Endometrium (tissue), 2 donors: ENCODE measurements at regions not wholly inside any gene's neighbourhood (a gene's known extent, or its start where the extent isn't known, plus 50 kb on each side); places are given as distances from the start of the nearest gene placed in this dataset.
"Not testable (repeated sequence)": the region's sequence is repeated elsewhere in the genome, so short reads cannot be mapped to it uniquely, and the experiment has no call there.

Experiments used
- FAIRE-seq: peaks from 2 replicates; lab custom pipeline; 2012; peaks lifted over from hg19 to GRCh38; lab: Jason Lieb, UNC
- donor health status: control.
- donor health status: control.

DNA sequence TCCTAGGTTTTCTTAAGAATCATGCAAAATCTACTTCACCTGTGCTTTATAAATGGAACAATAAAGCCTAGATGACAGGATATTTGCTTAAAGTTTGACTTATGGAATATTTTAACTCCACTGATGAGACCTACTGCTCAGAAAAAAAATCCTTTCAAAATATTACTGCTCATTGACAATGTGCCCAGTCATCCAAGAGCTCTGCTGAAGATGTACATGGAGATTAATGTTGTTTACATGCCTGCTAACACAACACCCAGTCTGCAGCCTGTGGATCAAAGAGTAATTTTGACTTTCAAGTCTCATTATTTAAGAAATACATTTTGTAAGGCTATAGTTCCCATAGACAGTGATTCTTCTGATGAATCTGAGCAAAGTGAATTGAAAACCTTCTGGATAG is 889.6 kb downstream of the CDH18 start:
- peak; percentile 4 for FAIRE-seq

DNA sequence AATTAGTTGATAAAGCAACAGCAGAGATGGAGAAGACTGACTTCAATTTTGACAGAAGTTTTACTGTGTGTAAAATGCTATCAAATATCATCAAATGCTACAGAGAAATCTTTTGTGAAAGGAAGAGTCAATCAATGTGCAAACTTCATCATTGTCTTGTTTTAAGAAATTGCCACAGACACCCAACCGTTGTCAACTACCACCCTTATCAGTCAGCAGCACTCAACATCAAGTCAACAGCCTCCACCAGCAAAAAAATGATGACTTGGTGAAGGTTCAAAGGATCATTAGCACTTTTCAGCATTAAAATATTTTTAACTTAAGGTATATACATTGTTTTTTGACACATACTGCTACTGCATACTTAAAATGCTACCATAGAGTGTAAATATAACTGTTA is 888.8 kb downstream of the CDH18 start:
- FAIRE-seq, result no peak

DNA sequence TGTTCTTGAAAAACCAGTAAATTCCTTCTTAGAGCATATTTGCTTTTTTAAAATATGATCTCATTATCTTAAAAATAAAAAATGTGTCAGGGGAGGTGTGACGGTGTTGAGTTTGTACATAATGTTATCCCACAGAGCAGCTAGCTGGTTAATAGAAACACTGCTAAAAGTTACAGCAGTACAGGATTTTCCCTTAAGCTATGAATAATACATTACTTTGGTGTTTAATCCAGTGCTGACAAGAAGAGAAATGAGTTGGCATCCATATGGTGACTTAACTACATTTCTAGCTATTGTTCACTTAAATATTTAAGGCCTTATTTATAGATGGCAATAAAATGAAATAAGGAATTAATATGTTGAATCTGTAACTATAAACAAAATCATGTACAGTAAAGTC is 883.1 kb downstream of the CDH18 start:
- FAIRE-seq, result no peak

DNA sequence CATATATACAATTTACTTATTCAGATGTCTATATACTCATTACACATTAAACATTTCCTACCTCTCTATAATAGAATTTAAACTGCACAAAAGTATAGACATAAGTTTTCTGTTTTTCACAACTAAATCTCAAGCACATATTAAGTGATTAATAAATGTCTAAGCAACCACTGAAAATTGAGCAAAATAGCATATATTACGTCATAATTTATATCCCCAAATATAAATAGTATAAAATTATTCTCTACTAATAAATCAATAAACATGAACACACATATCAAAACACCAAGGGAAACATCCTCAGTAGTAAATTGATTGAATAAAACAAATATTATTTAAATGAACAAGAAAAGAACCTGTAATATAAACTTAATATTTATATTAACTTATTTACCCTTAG is 865.1 kb downstream of the CDH18 start:
- no peak for FAIRE-seq

DNA sequence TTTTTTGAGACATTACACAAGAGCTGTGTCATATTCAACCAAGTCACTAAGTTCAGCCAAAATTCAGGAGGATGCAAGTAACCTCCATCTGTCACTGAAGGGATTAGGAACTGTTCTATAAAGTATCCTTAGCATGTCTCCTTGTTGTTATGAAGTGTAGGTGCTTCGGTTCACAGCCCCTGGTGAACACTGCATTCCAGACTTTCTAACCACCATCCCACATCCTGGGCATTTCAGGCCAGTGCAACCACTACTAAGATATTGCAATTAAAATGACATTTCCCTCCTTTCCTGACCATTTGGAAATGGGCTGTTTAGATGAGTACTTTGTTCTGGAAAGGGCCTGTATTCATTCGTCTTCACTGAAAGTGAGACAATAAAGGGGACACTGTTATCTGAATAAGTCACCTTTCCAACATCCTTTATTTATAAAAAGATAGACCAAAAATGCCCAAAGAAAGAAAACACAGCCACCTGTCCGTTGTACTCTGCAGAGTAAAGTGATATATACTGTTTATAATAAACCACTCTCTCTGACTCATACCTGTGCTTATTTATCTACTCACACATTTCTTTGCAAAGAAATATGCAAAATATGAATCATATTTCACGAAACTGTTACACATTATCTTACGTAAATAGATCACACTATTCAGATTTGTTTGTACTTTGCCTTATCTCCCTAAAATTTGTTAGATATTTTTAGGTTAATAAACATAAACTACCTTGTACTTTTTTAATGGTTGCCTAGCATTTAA is 861.9 kb downstream of the CDH18 start:
- FAIRE-seq, result no peak

DNA sequence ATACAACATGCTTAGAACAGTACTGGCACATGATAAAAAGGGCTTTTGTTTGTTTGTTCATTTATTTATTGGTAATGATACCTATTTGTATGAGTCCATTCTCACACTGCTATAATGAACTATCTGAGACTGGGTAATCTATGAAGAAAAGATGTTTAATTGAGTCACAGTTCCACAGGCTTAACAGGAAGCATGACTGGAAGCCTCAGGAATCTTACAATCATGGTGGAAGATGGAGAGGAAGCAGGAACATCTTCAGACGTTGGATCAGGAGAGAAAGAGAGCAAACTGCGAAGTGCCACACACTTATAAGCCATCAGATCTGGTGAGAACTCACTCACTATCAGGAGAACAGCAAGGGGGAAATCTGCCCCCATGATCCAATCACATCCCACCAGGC is 847.7 kb downstream of the CDH18 start:
- FAIRE-seq, result no peak

DNA sequence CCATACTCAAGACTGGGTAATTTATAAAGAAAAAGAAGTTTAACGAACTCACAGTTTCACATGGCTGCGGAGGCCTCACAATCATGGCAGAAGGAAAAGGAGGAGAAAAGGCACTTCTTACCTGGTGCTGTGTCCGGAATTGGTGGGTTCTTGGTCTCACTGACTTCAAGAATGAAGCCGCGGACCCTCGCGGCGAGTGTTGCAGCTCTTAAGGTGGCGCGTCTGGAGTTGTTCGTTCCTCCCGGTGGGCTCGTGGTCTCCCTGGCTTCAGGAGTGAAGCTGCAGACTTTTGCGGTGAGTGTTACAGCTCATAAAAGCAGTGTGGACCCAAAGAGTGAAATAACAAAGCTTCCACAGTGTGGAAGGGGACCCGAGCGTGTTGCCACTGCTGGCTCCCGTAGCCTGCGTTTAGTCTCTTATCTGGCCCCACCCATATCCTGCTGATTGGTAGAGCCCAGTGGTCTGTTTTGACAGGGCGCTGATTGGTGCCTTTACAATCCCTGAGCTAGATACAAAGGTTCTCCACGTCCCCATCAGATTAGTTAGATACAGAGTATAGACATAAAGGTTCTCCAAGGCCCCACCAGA is 846.0 kb downstream of the CDH18 start:
- FAIRE-seq, result not testable (repeated sequence)

DNA sequence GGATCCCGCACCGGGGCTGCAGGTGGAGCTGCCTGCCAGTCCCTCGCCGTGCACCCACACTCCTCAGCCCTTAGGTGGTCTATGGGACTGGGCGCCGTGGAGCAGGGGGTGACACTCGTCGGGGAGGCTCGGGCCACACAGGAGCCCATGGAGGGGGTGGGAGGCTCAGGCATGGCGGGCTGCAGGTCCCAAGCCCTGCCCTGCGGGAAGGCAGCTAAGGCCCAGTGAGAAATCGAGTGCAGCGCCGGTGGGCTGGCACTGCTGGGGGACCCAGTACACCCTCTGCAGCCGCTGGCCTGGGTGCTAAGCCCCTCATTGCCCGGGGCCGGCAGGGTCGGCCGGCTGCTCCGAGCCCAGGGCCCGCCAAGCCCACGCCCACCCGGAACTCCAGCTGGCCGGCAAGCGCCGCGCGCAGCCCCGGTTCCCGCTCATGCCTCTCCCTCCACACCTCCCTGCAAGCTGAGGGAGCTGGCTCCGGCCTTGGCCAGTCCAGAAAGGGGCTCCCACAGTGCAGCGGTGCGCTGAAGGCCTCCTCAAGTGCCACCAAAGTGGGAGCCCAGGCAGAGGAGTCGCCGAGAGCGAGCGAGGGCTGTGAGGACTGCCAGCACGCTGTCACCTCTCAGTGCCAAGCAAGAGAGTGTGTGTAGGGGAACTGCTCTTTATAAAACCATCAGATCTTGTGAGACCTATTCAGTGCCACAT is 845.1 kb downstream of the CDH18 start:
- not testable (repeated sequence) for FAIRE-seq

DNA sequence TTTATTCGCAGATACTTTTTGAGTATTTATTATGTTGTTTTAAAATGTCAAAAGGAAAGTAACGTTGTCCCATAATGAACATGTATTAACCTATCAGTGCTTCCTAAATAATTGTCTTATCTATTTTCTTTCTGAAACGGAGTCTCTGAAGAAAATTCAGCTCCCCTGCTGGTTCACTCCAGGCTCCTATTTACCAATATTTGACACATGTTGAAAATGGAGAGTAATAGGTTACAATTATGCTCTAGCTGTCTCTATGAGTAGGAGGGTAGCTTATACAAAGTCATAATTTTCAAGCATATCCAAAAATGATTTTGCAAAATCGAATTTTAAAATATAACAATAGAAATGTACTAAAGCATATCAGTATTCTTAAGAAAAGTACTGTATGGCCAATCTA is 844.1 kb downstream of the CDH18 start:
- FAIRE-seq, result no peak

DNA sequence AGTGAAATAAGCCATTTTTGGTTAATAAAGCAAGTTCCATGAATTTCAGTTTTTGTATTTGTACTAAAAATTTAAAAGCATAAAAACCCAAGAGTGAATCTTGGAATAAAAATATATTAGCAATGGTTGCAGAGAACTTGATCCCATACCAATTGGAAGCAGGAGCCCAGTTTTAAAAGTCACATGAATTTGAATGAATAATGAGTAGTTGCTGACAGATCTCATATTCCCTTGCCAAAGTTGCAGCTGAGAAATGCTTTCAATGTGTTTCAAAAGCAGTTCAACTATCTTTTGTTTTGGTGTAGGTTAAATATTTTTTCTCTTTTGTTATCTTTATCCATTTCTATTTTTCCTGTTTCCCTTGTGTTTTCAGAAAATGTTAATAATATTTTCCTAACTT is 818.6 kb downstream of the CDH18 start:
- no peak for FAIRE-seq

DNA sequence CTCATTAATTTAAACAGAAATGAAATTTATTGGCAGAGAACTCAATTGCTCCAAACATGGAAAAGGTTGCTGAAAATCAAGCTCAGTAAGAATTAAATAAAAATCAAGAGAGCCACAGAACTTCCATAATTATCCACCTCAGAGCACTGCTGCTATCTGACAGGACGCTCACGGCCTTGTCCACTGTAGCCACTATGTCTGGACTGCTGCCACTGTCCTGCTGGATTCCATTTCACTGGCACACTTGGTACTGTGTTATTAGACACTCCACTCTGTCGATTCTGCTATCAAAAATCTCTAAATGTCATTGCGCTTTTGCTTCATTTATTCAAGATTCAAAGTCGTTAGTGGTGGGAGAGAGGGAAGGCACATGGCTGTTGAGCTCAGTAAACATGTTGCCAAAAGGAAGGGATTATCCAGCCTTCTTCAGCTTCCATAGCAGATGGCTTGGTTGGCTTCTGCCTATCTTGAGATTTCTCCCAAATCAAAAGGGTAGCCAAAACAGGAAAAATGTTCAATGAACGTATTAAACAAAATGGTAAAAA is 815.0 kb downstream of the CDH18 start:
- FAIRE-seq, result no peak

DNA sequence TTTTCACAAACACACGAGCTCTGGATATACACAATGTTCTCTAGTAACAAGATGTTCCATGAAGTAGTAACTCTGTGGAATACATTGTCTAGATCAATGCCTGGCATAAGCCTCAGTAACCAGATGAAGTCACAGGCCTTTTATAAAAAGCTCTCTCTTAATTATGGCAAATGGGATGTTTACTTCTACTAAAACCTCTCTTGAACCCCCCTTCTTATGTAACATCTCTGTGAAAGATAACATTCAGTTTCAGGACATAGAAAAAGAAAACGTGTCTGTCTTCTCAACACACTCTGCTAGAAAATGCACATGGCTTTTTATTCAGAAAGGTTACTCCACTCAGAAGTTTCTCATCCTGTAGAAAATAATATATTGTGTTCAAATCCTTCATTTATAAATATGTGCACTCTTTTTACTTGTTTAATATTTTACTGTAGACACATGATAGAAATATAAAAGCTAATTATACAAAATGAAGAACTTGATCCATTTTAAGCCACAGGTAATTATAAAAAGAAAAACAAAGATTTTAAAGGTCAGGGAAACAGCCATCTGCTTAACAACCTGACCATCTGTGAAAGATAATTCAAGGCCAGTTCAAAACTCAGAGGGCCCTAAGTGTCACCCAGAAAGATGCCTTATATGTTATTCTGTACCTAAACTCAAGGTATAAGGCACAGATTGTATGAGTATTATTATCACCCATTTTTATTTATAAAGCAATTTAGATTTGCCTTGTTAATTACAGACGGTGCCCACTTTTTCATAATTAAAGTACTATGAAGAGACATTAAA is 812.0 kb downstream of the CDH18 start:
- FAIRE-seq, result no peak

DNA sequence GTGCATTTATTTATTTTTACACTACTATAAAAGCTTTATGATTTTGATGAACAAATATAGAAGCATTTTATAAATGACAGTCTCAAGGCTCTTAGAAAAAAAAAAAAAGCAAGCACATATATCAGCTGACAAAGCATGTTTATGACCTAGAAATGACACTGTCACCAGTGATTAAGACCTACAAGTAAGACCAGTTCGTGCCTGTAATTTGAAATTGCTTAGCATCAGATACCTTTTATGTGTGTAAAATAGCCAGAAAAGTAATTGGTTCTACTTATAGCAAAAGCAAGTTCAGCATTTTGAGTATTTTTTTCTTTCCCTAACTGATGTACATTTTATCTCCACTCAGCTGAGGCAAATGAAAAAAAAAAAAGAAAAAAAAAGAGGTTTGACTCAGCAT is 808.4 kb downstream of the CDH18 start:
- FAIRE-seq, result no peak

DNA sequence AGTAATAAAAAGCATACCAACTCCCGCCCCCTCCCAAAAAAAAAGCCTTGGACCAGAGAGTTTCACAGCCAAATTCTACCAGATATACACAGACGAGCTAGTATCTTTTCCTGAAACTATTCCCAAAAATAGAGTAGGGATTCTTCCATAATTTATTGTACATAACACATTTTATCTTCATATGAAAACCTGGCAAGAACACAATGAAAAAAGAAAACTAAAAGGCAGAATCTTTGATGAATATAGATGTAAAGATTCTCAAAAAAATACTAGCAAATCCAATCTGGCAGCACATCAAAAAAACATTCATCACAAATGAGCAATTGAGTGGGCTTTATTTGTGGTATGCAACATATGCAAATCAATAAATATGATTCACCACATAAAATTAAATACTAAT is 798.8 kb downstream of the CDH18 start:
- no peak for FAIRE-seq

DNA sequence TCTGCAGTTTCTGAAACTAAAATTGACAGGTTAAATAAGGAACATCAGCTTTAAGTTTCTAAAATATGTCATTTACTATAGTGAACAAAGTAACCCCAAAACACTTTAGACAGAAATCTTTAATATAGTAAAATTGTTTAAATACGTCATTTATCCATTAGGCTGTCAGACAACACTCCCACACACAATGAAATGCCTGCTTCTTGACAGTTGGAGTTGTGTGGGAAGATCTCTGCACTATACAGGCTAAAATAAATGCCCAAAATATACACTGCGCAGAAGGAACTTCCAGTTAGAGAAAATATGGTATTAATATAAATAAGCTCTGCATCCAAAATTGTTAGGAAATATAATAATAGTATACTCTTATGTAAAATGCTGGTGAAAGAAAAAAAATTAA is 794.4 kb downstream of the CDH18 start:
- no peak for FAIRE-seq

DNA sequence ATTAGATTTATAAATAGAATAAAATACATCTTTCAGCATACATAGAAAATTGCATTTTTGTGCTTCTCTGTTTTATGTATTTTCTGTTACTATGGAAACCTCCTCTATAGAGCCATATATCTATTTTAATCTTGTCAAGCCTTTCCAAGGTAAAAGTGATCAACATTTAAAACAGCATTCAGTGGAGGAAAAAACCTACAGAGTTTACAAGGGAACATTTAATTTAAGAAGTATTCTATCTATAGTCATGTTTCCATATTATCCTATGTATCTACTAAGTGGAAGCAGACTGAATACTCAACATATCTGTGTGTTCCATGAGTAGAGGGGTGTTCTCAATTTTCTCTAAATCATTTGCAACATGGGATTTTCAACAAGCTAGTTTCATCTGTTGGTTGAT is 791.4 kb downstream of the CDH18 start:
- no peak for FAIRE-seq

DNA sequence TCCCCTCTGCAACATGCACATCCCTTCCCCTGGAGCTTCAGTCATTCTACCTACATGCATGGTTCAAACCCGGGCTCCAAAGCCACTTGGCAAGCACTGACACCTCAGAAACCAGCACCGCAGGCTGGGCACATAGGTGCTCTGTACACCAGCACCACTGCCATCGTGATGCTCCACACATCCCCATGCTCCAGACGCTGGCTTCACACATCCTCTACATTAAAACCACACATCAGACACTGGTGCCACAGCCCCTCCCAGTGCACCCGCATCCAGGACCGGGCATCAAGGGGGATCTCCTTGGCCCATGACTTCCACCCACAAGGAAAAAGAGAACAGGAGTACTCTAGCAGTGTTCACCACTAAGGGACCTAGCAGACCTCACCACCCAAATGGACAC is 787.7 kb downstream of the CDH18 start:
- FAIRE-seq, result no peak

DNA sequence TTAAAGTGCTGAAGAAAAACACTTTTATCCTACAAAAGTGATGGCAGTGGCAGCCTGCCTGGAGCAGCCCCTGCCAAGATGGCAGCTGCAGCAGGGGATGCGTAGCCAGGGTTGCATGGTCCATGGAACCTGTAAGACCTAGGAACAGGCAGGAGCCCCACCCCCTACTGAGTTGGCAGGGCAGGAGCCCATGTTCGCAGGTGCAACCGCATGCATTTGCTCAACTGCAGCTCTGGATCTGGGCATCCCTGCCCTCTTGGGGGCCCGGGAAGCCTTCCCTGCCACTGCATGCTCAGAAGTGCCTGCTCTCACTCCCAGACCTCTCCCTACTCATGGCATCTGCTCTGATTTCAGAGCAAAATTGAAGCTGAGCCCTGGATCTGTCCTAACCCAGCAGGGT is 779.6 kb downstream of the CDH18 start:
- no peak for FAIRE-seq

DNA sequence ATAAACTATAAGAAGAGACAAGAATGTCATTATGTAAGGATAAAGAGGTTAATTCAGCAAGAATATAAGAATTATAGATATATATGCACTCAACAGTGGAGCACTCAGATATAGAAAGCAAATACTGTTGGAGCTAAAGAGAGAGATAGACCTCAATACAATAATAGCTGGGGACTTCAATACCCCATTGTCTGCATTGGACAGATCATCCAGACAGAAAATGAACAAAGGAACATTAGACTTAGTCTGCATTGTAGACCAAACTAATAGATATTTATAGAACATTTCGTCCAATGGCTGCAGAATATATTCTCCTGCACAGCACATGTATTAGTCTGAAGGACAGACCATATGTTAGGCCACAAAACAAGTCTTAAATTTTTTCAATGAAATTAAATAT is 777.1 kb downstream of the CDH18 start:
- FAIRE-seq, result no peak

DNA sequence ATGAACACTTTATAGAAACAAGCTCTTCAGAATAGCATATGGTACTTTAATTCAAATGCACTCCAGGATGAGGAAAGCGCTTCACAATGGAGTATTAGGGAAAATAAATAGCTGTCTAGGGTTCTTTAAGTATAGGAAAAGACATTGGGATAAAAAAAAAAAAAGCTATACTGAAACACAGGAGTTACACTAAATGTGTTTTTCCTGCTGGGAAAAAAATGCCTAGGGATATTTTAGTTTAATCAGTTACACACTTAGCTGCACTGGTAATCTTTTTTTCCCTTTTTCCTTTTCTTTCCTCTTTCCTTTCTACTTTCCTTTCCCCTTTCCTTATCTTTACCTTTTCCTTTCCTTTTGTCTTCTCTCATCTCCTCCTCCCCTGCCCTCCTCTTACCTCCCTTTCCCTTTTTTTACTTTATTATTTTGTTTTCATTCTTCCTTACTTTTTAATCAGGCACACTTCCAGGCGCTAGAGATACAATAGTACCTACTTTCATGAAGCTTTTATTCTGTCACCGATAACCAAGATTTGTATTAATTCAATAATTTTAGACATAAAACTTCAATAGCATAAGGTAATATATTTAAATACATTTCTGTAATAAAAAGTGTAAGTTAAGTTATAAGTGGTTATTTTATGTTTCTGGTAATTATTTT is 758.7 kb downstream of the CDH18 start:
- no peak for FAIRE-seq

DNA sequence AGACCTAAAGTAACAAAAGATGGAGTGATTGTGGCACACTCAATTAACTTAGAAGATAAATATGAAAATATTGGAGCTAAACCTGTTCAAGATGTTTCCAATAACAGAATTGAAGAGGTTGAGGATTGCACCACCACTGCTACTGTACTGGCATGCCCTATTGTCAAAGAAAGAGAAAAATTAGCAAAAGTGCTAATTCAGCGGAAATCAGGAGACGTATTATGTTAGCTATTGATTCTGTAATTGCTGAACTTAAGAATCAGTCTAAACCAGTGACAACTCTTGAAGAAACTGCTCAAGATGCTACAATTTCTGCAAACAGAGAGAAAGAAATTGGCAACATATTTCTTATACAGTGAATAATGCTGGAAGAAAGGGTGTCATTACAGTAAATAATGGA is 754.4 kb downstream of the CDH18 start:
- FAIRE-seq, result no peak

DNA sequence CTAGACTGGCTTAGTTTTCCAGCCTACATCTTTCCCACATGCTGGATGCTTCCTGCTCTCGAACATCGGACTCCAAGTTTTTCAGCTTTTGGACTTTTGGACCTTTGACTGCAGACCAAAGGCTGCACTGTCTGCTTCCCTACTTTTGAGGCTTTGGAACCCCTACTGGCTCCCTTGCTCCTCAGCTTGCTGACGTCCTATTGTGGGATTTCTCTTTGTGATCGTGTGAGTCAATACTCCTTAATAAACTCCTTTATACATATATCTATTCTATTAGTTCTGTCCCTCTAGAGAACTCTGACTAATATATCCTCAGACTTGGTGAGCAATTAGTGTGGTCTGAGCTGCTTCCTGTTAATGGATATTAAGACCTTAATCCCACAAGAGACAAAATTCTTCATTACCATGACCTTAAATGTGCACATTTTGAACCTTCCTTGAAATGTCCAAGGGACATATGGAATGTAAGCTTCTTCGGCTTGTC is 752.9 kb downstream of the CDH18 start:
- FAIRE-seq, result no peak
